Body of pancreas (tissue), 4 donors: ENCODE measurements at regions not wholly inside any gene's neighbourhood (a gene's known extent, or its start where the extent isn't known, plus 50 kb on each side); places are given as distances from the start of the nearest gene placed in this dataset.

Experiments
- POLR2A ChIP-seq, 3 donors: fragments of 450-650 bp; IDR thresholded peaks; one replicate each; pipeline ENCODE4 v1.6.1; 2016; ENCODE audit warnings: antibody characterized with exemption in 3 of 3, mild to moderate bottlenecking in 2 of 3
- TF ChIP-seq, protein P1 (sequence below), 7 experiments: fragments of 450-650 bp in 4 of 7; fragments of 200-600 bp in 3 of 7; sonication (generic) in 3 of 7; IDR thresholded peaks; one replicate each; pipeline ENCODE4 v1.5.1; 2016 to 2019; ENCODE audit warnings: antibody characterized with exemption in 7 of 7

DNA sequence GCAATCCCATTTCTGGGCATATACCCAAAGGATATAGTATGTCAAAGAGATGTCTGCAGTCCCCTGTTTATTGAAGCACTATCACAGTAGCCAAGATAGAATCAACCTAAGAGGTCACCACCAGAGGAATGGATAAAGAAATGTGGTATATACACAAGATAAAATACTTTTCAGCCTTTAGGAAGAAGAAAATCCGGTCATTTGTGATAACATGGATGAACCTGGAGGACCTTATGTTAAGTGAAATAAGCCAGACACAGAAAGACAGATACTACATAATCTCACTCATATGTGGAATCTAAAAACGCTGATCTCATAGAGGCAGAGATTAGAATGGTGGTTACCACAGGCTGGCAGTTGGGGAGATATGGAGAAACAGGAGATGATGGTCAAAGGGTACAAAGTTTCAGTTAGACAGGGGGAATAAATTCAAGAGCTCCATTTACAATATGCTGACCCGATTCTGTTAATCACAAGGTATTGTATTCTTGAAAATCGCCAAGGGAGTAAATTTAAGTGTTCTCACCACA is 195.8 kb downstream of the MTHFS start:
- TF ChIP-seq, protein P1, sequence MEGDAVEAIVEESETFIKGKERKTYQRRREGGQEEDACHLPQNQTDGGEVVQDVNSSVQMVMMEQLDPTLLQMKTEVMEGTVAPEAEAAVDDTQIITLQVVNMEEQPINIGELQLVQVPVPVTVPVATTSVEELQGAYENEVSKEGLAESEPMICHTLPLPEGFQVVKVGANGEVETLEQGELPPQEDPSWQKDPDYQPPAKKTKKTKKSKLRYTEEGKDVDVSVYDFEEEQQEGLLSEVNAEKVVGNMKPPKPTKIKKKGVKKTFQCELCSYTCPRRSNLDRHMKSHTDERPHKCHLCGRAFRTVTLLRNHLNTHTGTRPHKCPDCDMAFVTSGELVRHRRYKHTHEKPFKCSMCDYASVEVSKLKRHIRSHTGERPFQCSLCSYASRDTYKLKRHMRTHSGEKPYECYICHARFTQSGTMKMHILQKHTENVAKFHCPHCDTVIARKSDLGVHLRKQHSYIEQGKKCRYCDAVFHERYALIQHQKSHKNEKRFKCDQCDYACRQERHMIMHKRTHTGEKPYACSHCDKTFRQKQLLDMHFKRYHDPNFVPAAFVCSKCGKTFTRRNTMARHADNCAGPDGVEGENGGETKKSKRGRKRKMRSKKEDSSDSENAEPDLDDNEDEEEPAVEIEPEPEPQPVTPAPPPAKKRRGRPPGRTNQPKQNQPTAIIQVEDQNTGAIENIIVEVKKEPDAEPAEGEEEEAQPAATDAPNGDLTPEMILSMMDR (IDR thresholded peaks at IDR 0.05) = no peak
- no peak for TF ChIP-seq POLR2A (IDR thresholded peaks at IDR 0.05)
